Gastrocnemius medialis (tissue), 4 donors: ENCODE measurements at regions not wholly inside any gene's neighbourhood (a gene's known extent, or its start where the extent isn't known, plus 50 kb on each side); places are given as distances from the start of the nearest gene placed in this dataset.

Experiments used
- ATAC-seq, 2 donors: fragments of 150-250 bp; one replicate each; pipeline ENCODE4 v1.9.1; 2016
- DNase-seq, 2 donors: peaks; one replicate each; pipeline ENCODE4 v3.0.0-alpha.2; 2019
- H3K27ac ChIP-seq, 4 donors: fragments of 200-600 bp; sonication (generic); 1 replicate in 1 of 4; 2 replicates in 3 of 4; pipeline ENCODE4 v1.5.1; 2016 to 2018; ENCODE audit warnings: mild to moderate bottlenecking in 2 of 4, moderate library complexity in 1 of 4
- H3K27me3 ChIP-seq, 3 donors: fragments of 200-600 bp; sonication (generic) in 2 of 3; 1 replicate in 1 of 3; 2 replicates in 2 of 3; pipeline versions ENCODE4 v1.5.1 to v1.6.0; 2016 to 2019; ENCODE audit warnings: mild to moderate bottlenecking in 1 of 3, moderate library complexity in 1 of 3
- H3K36me3 ChIP-seq, 2 donors: fragments of 200-600 bp; sonication (generic) in 1 of 2; one replicate each; pipeline ENCODE4 v1.5.1; 2017 to 2018
- H3K4me1 ChIP-seq, 2 donors: fragments of 200-600 bp; sonication (generic) in 1 of 2; one replicate each; pipeline ENCODE4 v1.5.1; 2016 to 2017; ENCODE audit warnings: mild to moderate bottlenecking in 2 of 2
- H3K4me3 ChIP-seq, 4 donors: fragments of 200-600 bp; sonication (generic) in 3 of 4; 1 replicate in 1 of 4; 2 replicates in 3 of 4; pipeline ENCODE4 v1.5.1; 2016 to 2019; ENCODE audit warnings: mild to moderate bottlenecking in 2 of 4
- H3K9me3 ChIP-seq, 3 donors: fragments of 200-600 bp; sonication (generic) in 2 of 3; 1 replicate in 1 of 3; 2 replicates in 2 of 3; pipeline ENCODE4 v1.5.1; 2016 to 2019
- CTCF ChIP-seq, 5 experiments: fragments of 450-650 bp in 3 of 5; fragments of 200-600 bp in 2 of 5; sonication (generic) in 2 of 5; IDR thresholded peaks in 4 of 5; conservative IDR thresholded peaks in 1 of 5; 1 replicate in 4 of 5; 2 replicates in 1 of 5; pipeline ENCODE4 v1.5.1; 2016 to 2019; ENCODE audit warnings: antibody characterized with exemption in 5 of 5, mild to moderate bottlenecking in 3 of 5, moderate library complexity in 3 of 5
- POLR2A ChIP-seq, 2 donors: fragments of 450-650 bp; IDR thresholded peaks; one replicate each; pipeline ENCODE4 v1.6.1; 2017; ENCODE audit warnings: antibody characterized with exemption in 2 of 2, mild to moderate bottlenecking in 2 of 2, moderate library complexity in 2 of 2
- in situ Hi-C, 4 donors: fragments of 200-750 bp; cut with MboI; loops; one replicate each; pipeline versions ENCODE4 v1.15.0 to v1.8.0; 2017; ENCODE audit warnings: low sequenced_read_pairs in 4 of 4
- intact Hi-C: fragments of 100-400 bp; cut with DNase I; formaldehyde crosslinking; loops from one replicate; pipeline ENCODE4 v1.15.1; 2023; ENCODE audit warnings: low total_unique reads

- Histone ChIP-seq H3K4me1 (no peaks in the 10 kb centered on the region), H3K27me3 (no peaks in the 10 kb centered on the region), H3K36me3 (no peaks in the 10 kb centered on the region), H3K4me3 (no peak overlapping the region), H3K27ac (no peak overlapping the region), H3K9me3 (no peaks in the 10 kb centered on the region)
- no peak for TF ChIP-seq CTCF (IDR thresholded peaks at IDR 0.05 in 4 of 5, conservative IDR thresholded peaks at IDR 0.05 in 1 of 5)
- TF ChIP-seq POLR2A (IDR thresholded peaks at IDR 0.05): no peak
- in situ Hi-C loops (no loop called here), intact Hi-C loops (no loop called here)
- DNase-seq (no peak), ATAC-seq (no peak)
These were observed 1246.4 kb upstream of the CDH9 start for GRCh38 chr5:28284788-28285187.

- in situ Hi-C loops (no loop called here), intact Hi-C loops (no loop called here)
- ATAC-seq (no peak), DNase-seq (no peak)
- H3K36me3 ChIP-seq: no peaks in the 10 kb centered on the region
- no peaks in the 10 kb centered on the region for H3K27me3 ChIP-seq
- no peak for TF ChIP-seq CTCF (IDR thresholded peaks at IDR 0.05 in 4 of 5, conservative IDR thresholded peaks at IDR 0.05 in 1 of 5)
- TF ChIP-seq POLR2A (IDR thresholded peaks at IDR 0.05): no peak
- no peaks in the 10 kb centered on the region for H3K4me1 ChIP-seq
- H3K9me3 ChIP-seq: no peaks in the 10 kb centered on the region
- H3K27ac ChIP-seq: no peak overlapping the region
- H3K4me3 ChIP-seq: no peak overlapping the region
These were observed 1243.0 kb upstream of the CDH9 start for GRCh38 chr5:28281351-28281750.

- Histone ChIP-seq H3K4me3 (no peak overlapping the region), H3K36me3 (no peaks in the 10 kb centered on the region), H3K27ac (no peak overlapping the region), H3K9me3 (no peaks in the 10 kb centered on the region), H3K4me1 (no peaks in the 10 kb centered on the region), H3K27me3 (no peaks in the 10 kb centered on the region)
- no peak for DNase-seq
- ATAC-seq: no peak
- in situ Hi-C loops (no loop called here), intact Hi-C loops (no loop called here)
- TF ChIP-seq CTCF (IDR thresholded peaks at IDR 0.05 in 4 of 5, conservative IDR thresholded peaks at IDR 0.05 in 1 of 5): no peak
- no peak for TF ChIP-seq POLR2A (IDR thresholded peaks at IDR 0.05)
These were observed 1237.5 kb upstream of the CDH9 start for GRCh38 chr5:28275931-28276330.

- Histone ChIP-seq H3K9me3 (no peaks in the 10 kb centered on the region), H3K4me1 (no peaks in the 10 kb centered on the region), H3K4me3 (no peak overlapping the region), H3K27ac (no peak overlapping the region), H3K36me3 (no peaks in the 10 kb centered on the region), H3K27me3 (no peaks in the 10 kb centered on the region)
- intact Hi-C loops (no loop called here), in situ Hi-C loops (no loop called here)
- TF ChIP-seq CTCF (IDR thresholded peaks at IDR 0.05 in 4 of 5, conservative IDR thresholded peaks at IDR 0.05 in 1 of 5) (no peak), POLR2A (IDR thresholded peaks at IDR 0.05) (no peak)
- no peak for ATAC-seq
- no peak for DNase-seq
These were observed 1231.6 kb upstream of the CDH9 start for GRCh38 chr5:28269978-28270377.

- no peaks in the 10 kb centered on the region for H3K4me1 ChIP-seq
- in situ Hi-C loops (no loop called here), intact Hi-C loops (no loop called here)
- ATAC-seq: no peak
- H3K36me3 ChIP-seq: no peaks in the 10 kb centered on the region
- no peak for DNase-seq
- no peak overlapping the region for H3K4me3 ChIP-seq
- no peaks in the 10 kb centered on the region for H3K9me3 ChIP-seq
- TF ChIP-seq CTCF (IDR thresholded peaks at IDR 0.05 in 4 of 5, conservative IDR thresholded peaks at IDR 0.05 in 1 of 5) (no peak), POLR2A (IDR thresholded peaks at IDR 0.05) (no peak)
- H3K27ac ChIP-seq: no peak overlapping the region
- no peaks in the 10 kb centered on the region for H3K27me3 ChIP-seq
These were observed 1227.5 kb upstream of the CDH9 start for GRCh38 chr5:28265877-28266276.
